GM12878 (cell line): ENCODE measurements at regions not wholly inside any gene's neighbourhood (a gene's known extent, or its start where the extent isn't known, plus 50 kb on each side); places are given as distances from the start of the nearest gene placed in this dataset.

Source experiments
- ATAC-seq: fragments of 200-7000 bp; cut with Tn5 transposase; 3 replicates; pipeline ENCODE4 v1.9.1; 2020; ENCODE audit warnings: mild to moderate bottlenecking, moderate library complexity
- BruUV-seq: library from RNA; stranded (reverse); fragments of 400-500 nt; replicated peaks from 2 replicates; lab custom pipeline; 2021; lab: Mats Ljungman, UMichigan
- CTCF ChIA-PET: fragments of 300-600 bp; sonication (Branson Sonifier 250); formaldehyde crosslinking; extraction: SDS; loops from one replicate; lab custom pipeline; 2021; ENCODE audit warnings: inconsistent platforms; lab: Yijun Ruan, JAX
- POLR2A ChIA-PET: fragments of 350-600 bp; formaldehyde crosslinking; extraction: SDS; loops from one replicate; lab custom pipeline; 2021; ENCODE audit warnings: inconsistent platforms; lab: Charles Lee
- RAD21 ChIA-PET: fragments of 300-600 bp; sonication (Branson Sonifier 250); formaldehyde crosslinking; loops from one replicate; lab custom pipeline; 2023; ENCODE audit warnings: antibody characterized with exemption; ENCODE audit not compliant: unreplicated experiment; lab: Charles Lee
- SMC1A ChIA-PET: fragments of 300-600 bp; sonication (Branson Sonifier 250); formaldehyde crosslinking; loops from one replicate; lab custom pipeline; 2023; ENCODE audit not compliant: unreplicated experiment, uncharacterized antibody; lab: Charles Lee
- DNase-seq: peaks from one replicate; pipeline ENCODE4 v3.0.0-alpha.2; 2011; ENCODE audit warnings: low read depth, low spot score
- FAIRE-seq: peaks from 3 replicates; lab custom pipeline; 2011; peaks lifted over from hg19 to GRCh38; lab: Jason Lieb, UNC
- H2AFZ ChIP-seq: 2 replicates; pipeline ENCODE4 v1.6.0; 2011; ENCODE audit warnings: low read depth, low read length, control low read depth; ENCODE audit not compliant: control insufficient read depth
- H3K27ac ChIP-seq: 2 replicates; pipeline ENCODE4 v1.5.1; 2011; ENCODE audit warnings: control low read depth; ENCODE audit not compliant: control insufficient read depth, insufficient read depth
- H3K27me3 ChIP-seq, 2 experiments: replicated peaks in 1 of 2; 2 replicates each; pipeline versions ENCODE4 v1.6.0 to v1.6.1; 2011; ENCODE audit warnings: low read length in 1 of 2; ENCODE audit not compliant: control insufficient read depth in 2 of 2, insufficient read depth in 2 of 2
- H3K36me3 ChIP-seq, 2 experiments: 2 replicates each; pipeline ENCODE4 v1.5.1; 2011; ENCODE audit warnings: low read length in 1 of 2; ENCODE audit not compliant: control insufficient read depth in 2 of 2, insufficient read depth in 2 of 2
- H3K4me1 ChIP-seq: 2 replicates; pipeline ENCODE4 v1.6.1; 2011; ENCODE audit warnings: mild to moderate bottlenecking, low read length, moderate library complexity, mixed read lengths; ENCODE audit not compliant: control insufficient read depth, insufficient read depth
- H3K4me2 ChIP-seq: 2 replicates; pipeline ENCODE4 v1.6.0; 2011; ENCODE audit warnings: control low read depth; ENCODE audit not compliant: control insufficient read depth, insufficient read depth
- H3K4me3 ChIP-seq: fragments of 200-600 bp; sonication (generic); 2 replicates; pipeline ENCODE4 v1.5.1; 2016
- H3K79me2 ChIP-seq: 2 replicates; pipeline ENCODE4 v1.6.0; 2011; ENCODE audit warnings: low read length; ENCODE audit not compliant: control insufficient read depth, insufficient read depth
- H3K9ac ChIP-seq: 2 replicates; pipeline ENCODE4 v1.8.0; 2011; ENCODE audit warnings: low read length, control low read depth, mixed read lengths; ENCODE audit not compliant: control insufficient read depth, insufficient read depth
- H3K9me3 ChIP-seq: replicated peaks from 3 replicates; pipeline ENCODE4 v1.5.1; 2011; ENCODE audit warnings: mild to moderate bottlenecking, low read length; ENCODE audit not compliant: control insufficient read depth, insufficient read depth
- H4K20me1 ChIP-seq: 2 replicates; pipeline ENCODE4 v1.6.0; 2011; ENCODE audit not compliant: control insufficient read depth, insufficient read depth
- BACH1 ChIP-seq: fragments of 450-650 bp; IDR thresholded peaks from 2 replicates; pipeline ENCODE4 v1.6.1; 2017; ENCODE audit warnings: mild to moderate bottlenecking, borderline replicate concordance
- BHLHE40 ChIP-seq, 2 experiments: fragments of 450-650 bp in 1 of 2; IDR thresholded peaks; 2 replicates each; pipeline ENCODE4 v1.6.1; 2011 to 2017; ENCODE audit warnings: low read depth in 2 of 2, borderline replicate concordance in 1 of 2, improper control_type of control experiment in 1 of 2, low read length in 1 of 2, mild to moderate bottlenecking in 1 of 2
- EED ChIP-seq: sonication (generic); IDR thresholded peaks from 2 replicates; pipeline ENCODE4 v1.6.1; 2016; ENCODE audit warnings: antibody characterized with exemption, low read depth
- FOXK2 ChIP-seq: fragments of 450-650 bp; IDR thresholded peaks from 2 replicates; pipeline ENCODE4 v1.6.1; 2017; ENCODE audit warnings: mild to moderate bottlenecking, moderate library complexity
- KDM1A ChIP-seq: fragments of 200-600 bp; sonication (generic); IDR thresholded peaks from 2 replicates; pipeline ENCODE4 v1.6.1; 2016; ENCODE audit warnings: borderline replicate concordance
- KLF5 ChIP-seq: fragments of 450-650 bp; IDR thresholded peaks from 2 replicates; pipeline ENCODE4 v1.6.1; 2014; ENCODE audit warnings: mild to moderate bottlenecking; ENCODE audit not compliant: partially characterized antibody
- MEF2A ChIP-seq: IDR thresholded peaks from 2 replicates; pipeline ENCODE4 v1.6.1; 2011; ENCODE audit warnings: low read depth, mild to moderate bottlenecking, low read length, moderate library complexity; ENCODE audit not compliant: insufficient read depth
- MYB ChIP-seq: fragments of 150-350 bp; IDR thresholded peaks from 2 replicates; pipeline ENCODE4 v1.6.1; 2014; ENCODE audit warnings: mild to moderate bottlenecking, low read depth, low read length, borderline replicate concordance
- NBN ChIP-seq: fragments of 450-650 bp; IDR thresholded peaks from 2 replicates; pipeline ENCODE4 v1.6.1; 2016
- NKRF ChIP-seq: fragments of 450-650 bp; conservative IDR thresholded peaks from 2 replicates; pipeline ENCODE4 v1.6.1; 2017; ENCODE audit warnings: mild to moderate bottlenecking, moderate library complexity
- NR2F1 ChIP-seq: fragments of 450-650 bp; conservative IDR thresholded peaks from 2 replicates; pipeline ENCODE4 v1.6.1; 2017; ENCODE audit warnings: mild to moderate bottlenecking
- SMAD1 ChIP-seq: fragments of 450-650 bp; IDR thresholded peaks from 2 replicates; pipeline ENCODE4 v1.6.1; 2018; ENCODE audit warnings: mild to moderate bottlenecking, low read depth; ENCODE audit not compliant: partially characterized antibody
- SMARCA5 ChIP-seq: fragments of 450-650 bp; IDR thresholded peaks from 2 replicates; pipeline ENCODE4 v1.6.1; 2017; ENCODE audit warnings: mild to moderate bottlenecking
- SUPT20H ChIP-seq: IDR thresholded peaks from 2 replicates; pipeline ENCODE4 v1.6.1; 2011; ENCODE audit warnings: low read depth, mild to moderate bottlenecking, low read length, moderate library complexity, borderline replicate concordance; ENCODE audit not compliant: control insufficient read depth
- TBL1XR1 ChIP-seq: IDR thresholded peaks from 2 replicates; pipeline ENCODE4 v1.6.1; 2012; ENCODE audit warnings: low read depth, low read length, improper control_type of control experiment
- TCF12 ChIP-seq: IDR thresholded peaks from 2 replicates; pipeline ENCODE4 v1.6.1; 2011; ENCODE audit warnings: low read depth, mild to moderate bottlenecking, low read length
- ZNF622 ChIP-seq: fragments of 450-650 bp; IDR thresholded peaks from 2 replicates; pipeline ENCODE4 v1.6.1; 2017; ENCODE audit warnings: mild to moderate bottlenecking, inconsistent platforms
- WGBS: methylation state at CpG from one replicate; pipeline ENCODE4 v1.1.6; 2016; ENCODE audit warnings: low lambda C conversion rate; ENCODE audit not compliant: insufficient replicate concordance, insufficient coverage; ENCODE audit errors: missing lambda C conversion rate; 5-methylcytosine and 5-hydroxymethylcytosine counted together
- in situ Hi-C: fragments of 300-500 bp; cut with MboI; formaldehyde crosslinking; loops from 9 replicates; pipeline ENCODE4 v1.14.3; 2018; ENCODE audit warnings: mixed read lengths
- intact Hi-C: fragments of 100-400 bp; cut with micrococcal nuclease; formaldehyde crosslinking; loops from one replicate; pipeline ENCODE4 v1.14.2; 2022; ENCODE audit not compliant: unreplicated experiment

- no peak overlapping the region for H3K4me2 ChIP-seq
- H4K20me1 ChIP-seq, result no peaks in the 10 kb centered on the region
- no peak overlapping the region for H2AFZ ChIP-seq
- H3K36me3 ChIP-seq, result no peaks in the 10 kb centered on the region
- POLR2A ChIA-PET, result no interaction called here
- peak; percentile 32; the same call in 2 of the 3 replicates for ATAC-seq
- no peak overlapping the region for H3K27ac ChIP-seq
- WGBS, result 11% methylated on average over 8 of the region's 8 CpGs
- in situ Hi-C loops, result loop anchor here (25.0 kb wide), 1 partner anchor 584 kb away; no protein-coding TSS in a partner anchor
- H3K9ac ChIP-seq, result no peak overlapping the region
- SMC1A ChIA-PET, result no interaction called here
- TF ChIP-seq BACH1, result no peak
- TF ChIP-seq ZNF622, result no peak
- no peak for TF ChIP-seq KLF5
- TF ChIP-seq MYB, result no peak
- no peak for TF ChIP-seq TCF12
- no peak for TF ChIP-seq NKRF
- TF ChIP-seq SMARCA5, result no peak
- TF ChIP-seq NBN, result no peak
- TF ChIP-seq KDM1A, result no peak
- no peak for TF ChIP-seq MEF2A
- no peak for TF ChIP-seq TBL1XR1
- no peak for TF ChIP-seq EED
- no peak for TF ChIP-seq SMAD1
- no peak for TF ChIP-seq NR2F1
- no peak for TF ChIP-seq FOXK2
- TF ChIP-seq SUPT20H, result no peak
- no peak for TF ChIP-seq BHLHE40 (IDR thresholded peaks at IDR 0.05; ENCODE audit: borderline replicate concordance in 1 of 2, low read depth in 2 of 2, low read length in 1 of 2)
- CTCF ChIA-PET, result no interaction called here
- H3K4me3 ChIP-seq, result no peak overlapping the region
- H3K79me2 ChIP-seq, result no peaks in the 10 kb centered on the region
- H3K27me3 ChIP-seq, result no peaks in the 10 kb centered on the region
- RAD21 ChIA-PET, result no interaction called here
- BruUV-seq, result no TSS peak
- no peak for FAIRE-seq
- no peaks in the 10 kb centered on the region for H3K4me1 ChIP-seq
- H3K9me3 ChIP-seq, result no peaks in the 10 kb centered on the region
- no peak for DNase-seq
- intact Hi-C loops, result no loop called here
Observed at GRCh38 chr22:23396362-23397007, 183.6 kb downstream of the IGLL1 start.
